GM23338 (cell line): ENCODE measurements at regions not wholly inside any gene's neighbourhood (a gene's known extent, or its start where the extent isn't known, plus 50 kb on each side); places are given as distances from the start of the nearest gene placed in this dataset.

Source experiments
- CREB1 ChIP-seq: fragments of 250-450 bp; sonication (Bioruptor Pico); IDR thresholded peaks from 2 replicates; pipeline ENCODE4 v1.5.0; 2020; ENCODE audit warnings: low read depth, mild to moderate bottlenecking, moderate library complexity
- EZH2 ChIP-seq: fragments of 200-600 bp; sonication (generic); IDR thresholded peaks from one replicate; pipeline ENCODE4 v1.8.0; 2017; ENCODE audit warnings: antibody characterized with exemption, mild to moderate bottlenecking, low read depth; ENCODE audit not compliant: unreplicated experiment
- EZH2phosphoT487 ChIP-seq: fragments of 200-600 bp; sonication (generic); IDR thresholded peaks from one replicate; pipeline ENCODE4 v1.8.1; 2018; ENCODE audit warnings: antibody characterized with exemption; ENCODE audit not compliant: unreplicated experiment
- NANOG ChIP-seq: IDR thresholded peaks from 2 replicates; pipeline ENCODE4 v1.6.1; 2016; ENCODE audit warnings: antibody characterized with exemption, borderline replicate concordance
- POLR2AphosphoS5 ChIP-seq: IDR thresholded peaks from 2 replicates; pipeline ENCODE4 v1.6.1; 2016; ENCODE audit warnings: antibody characterized with exemption, low read depth
- ZNF114 ChIP-seq: fragments of 250-450 bp; sonication (Bioruptor Pico); IDR thresholded peaks from 2 replicates; pipeline ENCODE4 v1.5.0; 2020; ENCODE audit warnings: mild to moderate bottlenecking, moderate library complexity
- ZNF331 ChIP-seq: fragments of 250-450 bp; sonication (Bioruptor Pico); IDR thresholded peaks from 2 replicates; pipeline ENCODE4 v1.5.0; 2020; ENCODE audit warnings: low read depth, mild to moderate bottlenecking, moderate library complexity
- TF ChIP-seq, protein P1 (sequence below), 2 experiments: fragments of 200-600 bp in 1 of 2; sonication (generic) in 1 of 2; conservative IDR thresholded peaks; 2 replicates each; pipeline versions ENCODE4 v1.5.1 to v1.6.1; 2016 to 2017; ENCODE audit warnings: antibody characterized with exemption in 2 of 2, low read depth in 2 of 2, mild to moderate bottlenecking in 2 of 2, moderate library complexity in 1 of 2
- TF ChIP-seq, protein P2 (sequence below): IDR thresholded peaks from one replicate; pipeline ENCODE4 v1.6.1; 2018; ENCODE audit warnings: antibody characterized with exemption; ENCODE audit not compliant: unreplicated experiment
- TF ChIP-seq, protein P3 (sequence below): IDR thresholded peaks from 2 replicates; pipeline ENCODE4 v1.6.1; 2016; ENCODE audit warnings: antibody characterized with exemption

DNA sequence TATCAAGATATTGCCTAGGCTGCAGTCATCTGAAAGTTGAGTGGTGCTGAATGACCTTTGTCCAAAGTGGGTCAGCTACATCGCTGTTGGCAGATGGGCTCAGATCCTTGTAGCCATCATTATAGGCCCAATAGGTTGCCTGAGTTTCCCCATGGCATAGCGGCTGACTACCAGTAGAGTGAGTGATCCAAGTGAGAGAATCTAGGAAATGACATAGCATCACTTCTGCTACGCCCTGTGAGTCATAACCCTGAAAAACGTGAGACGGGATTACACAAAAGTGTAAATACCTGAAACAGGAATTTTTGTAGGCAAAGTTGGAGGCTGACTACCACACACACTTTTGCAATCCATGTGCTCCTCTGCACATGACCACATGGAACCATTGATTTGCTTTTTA lies 273.3 kb downstream of the RPL10L start:
- TF ChIP-seq, protein P1, sequence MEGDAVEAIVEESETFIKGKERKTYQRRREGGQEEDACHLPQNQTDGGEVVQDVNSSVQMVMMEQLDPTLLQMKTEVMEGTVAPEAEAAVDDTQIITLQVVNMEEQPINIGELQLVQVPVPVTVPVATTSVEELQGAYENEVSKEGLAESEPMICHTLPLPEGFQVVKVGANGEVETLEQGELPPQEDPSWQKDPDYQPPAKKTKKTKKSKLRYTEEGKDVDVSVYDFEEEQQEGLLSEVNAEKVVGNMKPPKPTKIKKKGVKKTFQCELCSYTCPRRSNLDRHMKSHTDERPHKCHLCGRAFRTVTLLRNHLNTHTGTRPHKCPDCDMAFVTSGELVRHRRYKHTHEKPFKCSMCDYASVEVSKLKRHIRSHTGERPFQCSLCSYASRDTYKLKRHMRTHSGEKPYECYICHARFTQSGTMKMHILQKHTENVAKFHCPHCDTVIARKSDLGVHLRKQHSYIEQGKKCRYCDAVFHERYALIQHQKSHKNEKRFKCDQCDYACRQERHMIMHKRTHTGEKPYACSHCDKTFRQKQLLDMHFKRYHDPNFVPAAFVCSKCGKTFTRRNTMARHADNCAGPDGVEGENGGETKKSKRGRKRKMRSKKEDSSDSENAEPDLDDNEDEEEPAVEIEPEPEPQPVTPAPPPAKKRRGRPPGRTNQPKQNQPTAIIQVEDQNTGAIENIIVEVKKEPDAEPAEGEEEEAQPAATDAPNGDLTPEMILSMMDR (conservative IDR thresholded peaks at IDR 0.05; ENCODE audit: low read depth in 2 of 2), result no peak
- TF ChIP-seq ZNF331 (CRISPR knock-in tag) (no peak), POLR2AphosphoS5 (no peak), EZH2 (no peak), NANOG (no peak), CREB1 (CRISPR knock-in tag) (no peak), ZNF114 (CRISPR knock-in tag) (no peak), EZH2phosphoT487 (no peak)
- TF ChIP-seq, protein P2, sequence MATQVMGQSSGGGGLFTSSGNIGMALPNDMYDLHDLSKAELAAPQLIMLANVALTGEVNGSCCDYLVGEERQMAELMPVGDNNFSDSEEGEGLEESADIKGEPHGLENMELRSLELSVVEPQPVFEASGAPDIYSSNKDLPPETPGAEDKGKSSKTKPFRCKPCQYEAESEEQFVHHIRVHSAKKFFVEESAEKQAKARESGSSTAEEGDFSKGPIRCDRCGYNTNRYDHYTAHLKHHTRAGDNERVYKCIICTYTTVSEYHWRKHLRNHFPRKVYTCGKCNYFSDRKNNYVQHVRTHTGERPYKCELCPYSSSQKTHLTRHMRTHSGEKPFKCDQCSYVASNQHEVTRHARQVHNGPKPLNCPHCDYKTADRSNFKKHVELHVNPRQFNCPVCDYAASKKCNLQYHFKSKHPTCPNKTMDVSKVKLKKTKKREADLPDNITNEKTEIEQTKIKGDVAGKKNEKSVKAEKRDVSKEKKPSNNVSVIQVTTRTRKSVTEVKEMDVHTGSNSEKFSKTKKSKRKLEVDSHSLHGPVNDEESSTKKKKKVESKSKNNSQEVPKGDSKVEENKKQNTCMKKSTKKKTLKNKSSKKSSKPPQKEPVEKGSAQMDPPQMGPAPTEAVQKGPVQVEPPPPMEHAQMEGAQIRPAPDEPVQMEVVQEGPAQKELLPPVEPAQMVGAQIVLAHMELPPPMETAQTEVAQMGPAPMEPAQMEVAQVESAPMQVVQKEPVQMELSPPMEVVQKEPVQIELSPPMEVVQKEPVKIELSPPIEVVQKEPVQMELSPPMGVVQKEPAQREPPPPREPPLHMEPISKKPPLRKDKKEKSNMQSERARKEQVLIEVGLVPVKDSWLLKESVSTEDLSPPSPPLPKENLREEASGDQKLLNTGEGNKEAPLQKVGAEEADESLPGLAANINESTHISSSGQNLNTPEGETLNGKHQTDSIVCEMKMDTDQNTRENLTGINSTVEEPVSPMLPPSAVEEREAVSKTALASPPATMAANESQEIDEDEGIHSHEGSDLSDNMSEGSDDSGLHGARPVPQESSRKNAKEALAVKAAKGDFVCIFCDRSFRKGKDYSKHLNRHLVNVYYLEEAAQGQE, result no peak
- TF ChIP-seq, protein P3, sequence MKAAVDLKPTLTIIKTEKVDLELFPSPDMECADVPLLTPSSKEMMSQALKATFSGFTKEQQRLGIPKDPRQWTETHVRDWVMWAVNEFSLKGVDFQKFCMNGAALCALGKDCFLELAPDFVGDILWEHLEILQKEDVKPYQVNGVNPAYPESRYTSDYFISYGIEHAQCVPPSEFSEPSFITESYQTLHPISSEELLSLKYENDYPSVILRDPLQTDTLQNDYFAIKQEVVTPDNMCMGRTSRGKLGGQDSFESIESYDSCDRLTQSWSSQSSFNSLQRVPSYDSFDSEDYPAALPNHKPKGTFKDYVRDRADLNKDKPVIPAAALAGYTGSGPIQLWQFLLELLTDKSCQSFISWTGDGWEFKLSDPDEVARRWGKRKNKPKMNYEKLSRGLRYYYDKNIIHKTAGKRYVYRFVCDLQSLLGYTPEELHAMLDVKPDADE, result no peak
